Adrenal gland (tissue), 5 donors: ENCODE measurements at regions not wholly inside any gene's neighbourhood (a gene's known extent, or its start where the extent isn't known, plus 50 kb on each side); places are given as distances from the start of the nearest gene placed in this dataset.

Experiments used
- CTCF ChIP-seq, 6 experiments: fragments of 450-650 bp in 4 of 6; fragments of 200-600 bp in 2 of 6; sonication (generic) in 1 of 6; IDR thresholded peaks; 1 replicate in 5 of 6; 2 replicates in 1 of 6; pipeline versions ENCODE4 v1.5.1 to v1.8.0; 2016 to 2021; ENCODE audit warnings: antibody characterized with exemption in 6 of 6, mild to moderate bottlenecking in 2 of 6, moderate library complexity in 1 of 6
- POLR2A ChIP-seq, 2 donors: fragments of 450-650 bp; IDR thresholded peaks; one replicate each; pipeline ENCODE4 v1.6.1; 2017; ENCODE audit warnings: antibody characterized with exemption in 2 of 2, mild to moderate bottlenecking in 2 of 2, moderate library complexity in 1 of 2
- donor health status: DM: no; HTN: no; CAD: no.

GRCh38 chr16:86211800-86212199 is 298.5 kb upstream of the FOXF1 start:
- TF ChIP-seq POLR2A (IDR thresholded peaks at IDR 0.05) (no peak), CTCF (IDR thresholded peaks at IDR 0.05) (no peak)
